Mesendoderm (in vitro differentiated cells): ENCODE measurements at regions not wholly inside any gene's neighbourhood (a gene's known extent, or its start where the extent isn't known, plus 50 kb on each side); places are given as distances from the start of the nearest gene placed in this dataset.

ENCODE experiments used
- DNase-seq: peaks from one replicate; pipeline ENCODE4 v3.0.0; 2013
- H2AK5ac ChIP-seq: 2 replicates; pipeline ENCODE4 v1.6.1; 2013; ENCODE audit warnings: low read length, inconsistent platforms
- H2BK120ac ChIP-seq: 2 replicates; pipeline ENCODE4 v1.6.1; 2013; ENCODE audit warnings: low read depth, mild to moderate bottlenecking, low read length, moderate library complexity, mixed read lengths
- H2BK15ac ChIP-seq: replicated peaks from 2 replicates; pipeline ENCODE4 v1.6.1; 2013; ENCODE audit warnings: low read depth, mild to moderate bottlenecking, moderate library complexity
- H2BK5ac ChIP-seq: 2 replicates; pipeline ENCODE4 v1.6.1; 2013; ENCODE audit warnings: low read length, inconsistent platforms
- H3K18ac ChIP-seq: 2 replicates; pipeline ENCODE4 v1.6.1; 2013; ENCODE audit warnings: mild to moderate bottlenecking, low read length, mixed read lengths
- H3K23ac ChIP-seq: one replicate; pipeline ENCODE4 v1.6.1; 2013; ENCODE audit warnings: low read length
- H3K27ac ChIP-seq: 2 replicates; pipeline ENCODE4 v1.5.1; 2013; ENCODE audit warnings: low read depth, mild to moderate bottlenecking, inconsistent platforms, low read length, moderate library complexity
- H3K27me3 ChIP-seq: 2 replicates; pipeline ENCODE4 v1.6.1; 2013; ENCODE audit warnings: low read length, control low read depth, mild to moderate bottlenecking, inconsistent platforms; ENCODE audit not compliant: insufficient read depth, poor library complexity
- H3K36me3 ChIP-seq: 2 replicates; pipeline ENCODE4 v1.6.1; 2013; ENCODE audit warnings: low read length, inconsistent platforms; ENCODE audit not compliant: control insufficient read depth, insufficient read depth
- H3K4ac ChIP-seq: one replicate; pipeline ENCODE4 v1.6.1; 2013; ENCODE audit warnings: low read depth, mild to moderate bottlenecking, low read length, moderate library complexity
- H3K4me1 ChIP-seq: 2 replicates; pipeline ENCODE4 v1.6.1; 2013; ENCODE audit warnings: low read depth, low read length, inconsistent platforms; ENCODE audit not compliant: control insufficient read depth
- H3K4me2 ChIP-seq: 2 replicates; pipeline ENCODE4 v1.6.1; 2013; ENCODE audit warnings: low read length
- H3K4me3 ChIP-seq: 2 replicates; pipeline ENCODE4 v1.5.1; 2013; ENCODE audit warnings: mild to moderate bottlenecking, low read length
- H3K56ac ChIP-seq: one replicate; pipeline ENCODE4 v1.6.1; 2013; ENCODE audit warnings: low read length
- H3K79me1 ChIP-seq: 2 replicates; pipeline ENCODE4 v1.6.1; 2013; ENCODE audit warnings: low read length, inconsistent platforms
- H3K79me2 ChIP-seq: 2 replicates; pipeline ENCODE4 v1.6.1; 2013; ENCODE audit warnings: mild to moderate bottlenecking, low read length; ENCODE audit not compliant: control insufficient read depth, insufficient read depth
- H3K9ac ChIP-seq: 2 replicates; pipeline ENCODE4 v1.6.1; 2013; ENCODE audit warnings: low read length, inconsistent platforms
- H4K5ac ChIP-seq: one replicate; pipeline ENCODE4 v1.6.1; 2013; ENCODE audit warnings: low read length
- H4K8ac ChIP-seq: one replicate; pipeline ENCODE4 v1.6.1; 2013; ENCODE audit warnings: low read depth, mild to moderate bottlenecking, control low read depth, low read length, moderate library complexity
- WGBS: extraction: QIAGEN DNeasy Blood & Tissue Kit; methylation state at CpG from one replicate; pipeline ENCODE4 v1.1.7; 2013; ENCODE audit warnings: low lambda C conversion rate, missing lambda C conversion rate; ENCODE audit not compliant: insufficient coverage; ENCODE audit errors: extremely low coverage; 5-methylcytosine and 5-hydroxymethylcytosine counted together

GRCh38 chr10:132481690-132482089 is 55.9 kb upstream of the INPP5A start:
- no peak overlapping the region for H4K5ac ChIP-seq
- no peak overlapping the region for H3K4me2 ChIP-seq
- H3K56ac ChIP-seq: no peak overlapping the region
- H2BK5ac ChIP-seq: no peak overlapping the region
- H3K23ac ChIP-seq: no peak overlapping the region
- no peak for DNase-seq
- no peaks in the 10 kb centered on the region for H3K36me3 ChIP-seq
- H3K9ac ChIP-seq: no peak overlapping the region
- H3K27me3 ChIP-seq: no peaks in the 10 kb centered on the region
- no CpG with 5 or more reads among the region's 10 CpGs for WGBS
- no peak overlapping the region for H4K8ac ChIP-seq
- no peak overlapping the region for H2BK120ac ChIP-seq
- no peak overlapping the region for H3K4me3 ChIP-seq
- H3K18ac ChIP-seq: no peak overlapping the region
- no peaks in the 10 kb centered on the region for H3K4me1 ChIP-seq
- no peaks in the 10 kb centered on the region for H3K79me1 ChIP-seq
- no peak overlapping the region for H3K4ac ChIP-seq
- H2AK5ac ChIP-seq: no peak overlapping the region
- no peak overlapping the region for H3K27ac ChIP-seq
- no peaks in the 10 kb centered on the region for H3K79me2 ChIP-seq
- H2BK15ac ChIP-seq: no peak overlapping the region

GRCh38 chr10:132482090-132482800 is 55.3 kb upstream of the INPP5A start:
- no peak overlapping the region for H2AK5ac ChIP-seq
- H3K4me3 ChIP-seq: no peak overlapping the region
- H3K4ac ChIP-seq: no peak overlapping the region
- no peaks in the 10 kb centered on the region for H3K79me2 ChIP-seq
- no peak overlapping the region for H2BK120ac ChIP-seq
- no peak overlapping the region for H2BK15ac ChIP-seq
- H3K9ac ChIP-seq: no peak overlapping the region
- H3K18ac ChIP-seq: no peak overlapping the region
- H2BK5ac ChIP-seq: no peak overlapping the region
- no peak overlapping the region for H3K4me2 ChIP-seq
- no peaks in the 10 kb centered on the region for H3K79me1 ChIP-seq
- H3K56ac ChIP-seq: no peak overlapping the region
- H3K4me1 ChIP-seq: no peaks in the 10 kb centered on the region
- no peak overlapping the region for H4K5ac ChIP-seq
- H3K23ac ChIP-seq: no peak overlapping the region
- H3K27me3 ChIP-seq: no peaks in the 10 kb centered on the region
- WGBS: no CpG with 5 or more reads among the region's 14 CpGs
- peak; percentile 88 for DNase-seq
- H3K27ac ChIP-seq: no peak overlapping the region
- no peak overlapping the region for H4K8ac ChIP-seq
- H3K36me3 ChIP-seq: no peaks in the 10 kb centered on the region

GRCh38 chr10:132483394-132483793 is 54.2 kb upstream of the INPP5A start:
- Histone ChIP-seq H3K4me1 (no peaks in the 10 kb centered on the region), H3K27me3 (no peaks in the 10 kb centered on the region), H2BK5ac (no peak overlapping the region), H3K36me3 (no peaks in the 10 kb centered on the region), H3K79me1 (no peaks in the 10 kb centered on the region), H3K4me3 (no peak overlapping the region), H3K18ac (no peak overlapping the region), H4K5ac (no peak overlapping the region), H3K4me2 (no peak overlapping the region), H3K9ac (no peak overlapping the region), H3K27ac (no peak overlapping the region), H4K8ac (no peak overlapping the region), H2AK5ac (no peak overlapping the region), H2BK120ac (no peak overlapping the region), H3K79me2 (no peaks in the 10 kb centered on the region), H2BK15ac (no peak overlapping the region), H3K23ac (no peak overlapping the region), H3K4ac (no peak overlapping the region), H3K56ac (no peak overlapping the region)
- WGBS: no CpG with 5 or more reads among the region's 5 CpGs
- DNase-seq: no peak

GRCh38 chr10:132484922-132485321 is 52.7 kb upstream of the INPP5A start:
- Histone ChIP-seq H2AK5ac (no peak overlapping the region), H3K9ac (no peak overlapping the region), H3K4me2 (no peak overlapping the region), H2BK5ac (no peak overlapping the region), H3K36me3 (no peaks in the 10 kb centered on the region), H3K79me1 (no peaks in the 10 kb centered on the region), H3K27me3 (no peaks in the 10 kb centered on the region), H3K79me2 (no peaks in the 10 kb centered on the region), H4K5ac (no peak overlapping the region), H3K18ac (no peak overlapping the region), H3K27ac (no peak overlapping the region), H2BK15ac (no peak overlapping the region), H3K4me3 (no peak overlapping the region), H2BK120ac (no peak overlapping the region), H3K4ac (no peak overlapping the region), H4K8ac (no peak overlapping the region), H3K56ac (no peak overlapping the region), H3K4me1 (no peaks in the 10 kb centered on the region), H3K23ac (no peak overlapping the region)
- DNase-seq: no peak
- no CpG with 5 or more reads among the region's 16 CpGs for WGBS

- no peak overlapping the region for H3K4ac ChIP-seq
- H3K9ac ChIP-seq: no peak overlapping the region
- no peak overlapping the region for H2AK5ac ChIP-seq
- no peak overlapping the region for H3K18ac ChIP-seq
- H2BK15ac ChIP-seq: no peak overlapping the region
- no peak overlapping the region for H2BK5ac ChIP-seq
- no peak overlapping the region for H3K27ac ChIP-seq
- H3K36me3 ChIP-seq: no peaks in the 10 kb centered on the region
- no peak overlapping the region for H3K56ac ChIP-seq
- DNase-seq: no peak
- no CpG with 5 or more reads among the region's 10 CpGs for WGBS
- no peak overlapping the region for H3K23ac ChIP-seq
- no peaks in the 10 kb centered on the region for H3K79me2 ChIP-seq
- no peak overlapping the region for H3K4me3 ChIP-seq
- H3K27me3 ChIP-seq: no peaks in the 10 kb centered on the region
- no peak overlapping the region for H2BK120ac ChIP-seq
- H4K5ac ChIP-seq: no peak overlapping the region
- H4K8ac ChIP-seq: no peak overlapping the region
- no peaks in the 10 kb centered on the region for H3K79me1 ChIP-seq
- H3K4me1 ChIP-seq: no peaks in the 10 kb centered on the region
- no peak overlapping the region for H3K4me2 ChIP-seq
These were observed 52.2 kb upstream of the INPP5A start for GRCh38 chr10:132485391-132485790.

GRCh38 chr10:132486539-132487121 is 51.0 kb upstream of the INPP5A start:
- H3K4ac ChIP-seq: no peak overlapping the region
- H4K5ac ChIP-seq: no peak overlapping the region
- no peak for DNase-seq
- no peak overlapping the region for H3K9ac ChIP-seq
- no peaks in the 10 kb centered on the region for H3K79me1 ChIP-seq
- H3K4me1 ChIP-seq: no peaks in the 10 kb centered on the region
- H2AK5ac ChIP-seq: no peak overlapping the region
- no peak overlapping the region for H3K18ac ChIP-seq
- no peak overlapping the region for H2BK5ac ChIP-seq
- H3K36me3 ChIP-seq: no peaks in the 10 kb centered on the region
- no peak overlapping the region for H4K8ac ChIP-seq
- H3K79me2 ChIP-seq: no peaks in the 10 kb centered on the region
- H2BK120ac ChIP-seq: no peak overlapping the region
- H3K4me3 ChIP-seq: no peak overlapping the region
- no CpG with 5 or more reads among the region's 24 CpGs for WGBS
- no peak overlapping the region for H3K56ac ChIP-seq
- H3K23ac ChIP-seq: no peak overlapping the region
- no peak overlapping the region for H3K27ac ChIP-seq
- H3K27me3 ChIP-seq: no peaks in the 10 kb centered on the region
- no peak overlapping the region for H2BK15ac ChIP-seq
- H3K4me2 ChIP-seq: no peak overlapping the region
